Neural progenitor cell (in vitro differentiated cells): ENCODE measurements at regions not wholly inside any gene's neighbourhood (a gene's known extent, or its start where the extent isn't known, plus 50 kb on each side); places are given as distances from the start of the nearest gene placed in this dataset.

ENCODE experiments used
- EZH2 ChIP-seq: fragments of 200-600 bp; sonication (generic); IDR thresholded peaks from 2 replicates; pipeline ENCODE4 v1.6.1; 2017; ENCODE audit warnings: antibody characterized with exemption, mild to moderate bottlenecking, moderate library complexity
- TF ChIP-seq, protein P1 (sequence below): fragments of 200-600 bp; sonication (generic); IDR thresholded peaks from 2 replicates; pipeline ENCODE4 v1.5.1; 2017; ENCODE audit warnings: antibody characterized with exemption, mild to moderate bottlenecking

DNA sequence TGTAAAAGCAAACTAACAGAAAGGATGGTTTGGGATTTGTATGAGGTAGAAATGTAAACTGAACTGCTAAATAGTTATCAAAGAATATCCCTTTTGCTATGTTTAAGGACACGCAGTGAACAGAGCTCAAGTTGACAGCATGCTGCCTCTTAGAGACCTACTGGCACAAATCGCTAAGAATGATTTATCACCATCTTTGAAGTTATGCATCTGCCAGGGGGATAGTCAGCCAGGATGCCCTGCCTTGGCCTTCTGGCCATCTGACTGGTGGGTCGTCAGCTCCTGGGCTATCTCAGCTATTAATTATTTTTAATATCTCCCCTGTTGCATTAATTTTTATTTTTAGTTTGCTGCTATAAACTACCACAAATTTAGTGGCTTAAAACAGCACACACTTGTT is 334.8 kb upstream of the KAZN start:
- TF ChIP-seq, protein P1, sequence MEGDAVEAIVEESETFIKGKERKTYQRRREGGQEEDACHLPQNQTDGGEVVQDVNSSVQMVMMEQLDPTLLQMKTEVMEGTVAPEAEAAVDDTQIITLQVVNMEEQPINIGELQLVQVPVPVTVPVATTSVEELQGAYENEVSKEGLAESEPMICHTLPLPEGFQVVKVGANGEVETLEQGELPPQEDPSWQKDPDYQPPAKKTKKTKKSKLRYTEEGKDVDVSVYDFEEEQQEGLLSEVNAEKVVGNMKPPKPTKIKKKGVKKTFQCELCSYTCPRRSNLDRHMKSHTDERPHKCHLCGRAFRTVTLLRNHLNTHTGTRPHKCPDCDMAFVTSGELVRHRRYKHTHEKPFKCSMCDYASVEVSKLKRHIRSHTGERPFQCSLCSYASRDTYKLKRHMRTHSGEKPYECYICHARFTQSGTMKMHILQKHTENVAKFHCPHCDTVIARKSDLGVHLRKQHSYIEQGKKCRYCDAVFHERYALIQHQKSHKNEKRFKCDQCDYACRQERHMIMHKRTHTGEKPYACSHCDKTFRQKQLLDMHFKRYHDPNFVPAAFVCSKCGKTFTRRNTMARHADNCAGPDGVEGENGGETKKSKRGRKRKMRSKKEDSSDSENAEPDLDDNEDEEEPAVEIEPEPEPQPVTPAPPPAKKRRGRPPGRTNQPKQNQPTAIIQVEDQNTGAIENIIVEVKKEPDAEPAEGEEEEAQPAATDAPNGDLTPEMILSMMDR, result no peak
- no peak for TF ChIP-seq EZH2
